HG02642 (cell line): ENCODE measurements at regions not wholly inside any gene's neighbourhood (a gene's known extent, or its start where the extent isn't known, plus 50 kb on each side); places are given as distances from the start of the nearest gene placed in this dataset.
"Not testable (repeated sequence)": the region's sequence is repeated elsewhere in the genome, so short reads cannot be mapped to it uniquely, and the experiment has no call there.

Source experiments
- ATAC-seq: cut with Tn5 transposase; IDR thresholded peaks from one replicate; pipeline ENCODE4 v1.9.1; 2021; ENCODE audit warnings: mild to moderate bottlenecking; ENCODE audit not compliant: unreplicated experiment, poor library complexity

- ATAC-seq = no peak
These were observed 650.0 kb upstream of the STXBP6 start for GRCh38 chr14:25699981-25700380.

GRCh38 chr14:25698111-25698510, 648.2 kb upstream of the STXBP6 start:
- ATAC-seq = no peak

- no peak for ATAC-seq
These were observed 646.2 kb upstream of the STXBP6 start for GRCh38 chr14:25696176-25696575.

GRCh38 chr14:25685004-25685403, 635.1 kb upstream of the STXBP6 start:
- ATAC-seq = no peak

GRCh38 chr14:25680934-25681333, 631.0 kb upstream of the STXBP6 start:
- no peak for ATAC-seq

GRCh38 chr14:25680511-25680910, 630.6 kb upstream of the STXBP6 start:
- ATAC-seq = not testable (repeated sequence)

- ATAC-seq = no peak
These were observed 627.2 kb upstream of the STXBP6 start for GRCh38 chr14:25677111-25677510.

- no peak for ATAC-seq
These were observed 617.4 kb upstream of the STXBP6 start for GRCh38 chr14:25667387-25667786.

- ATAC-seq = no peak
These were observed 616.9 kb upstream of the STXBP6 start for GRCh38 chr14:25666877-25667276.

- ATAC-seq = no peak
These were observed 609.0 kb upstream of the STXBP6 start for GRCh38 chr14:25658988-25659387.

GRCh38 chr14:25630447-25630846, 580.5 kb upstream of the STXBP6 start:
- ATAC-seq = no peak

- no peak for ATAC-seq
These were observed 579.0 kb upstream of the STXBP6 start for GRCh38 chr14:25628978-25629377.

- ATAC-seq = no peak
These were observed 578.4 kb upstream of the STXBP6 start for GRCh38 chr14:25628390-25628789.

GRCh38 chr14:25626986-25627385, 577.0 kb upstream of the STXBP6 start:
- no peak for ATAC-seq

- ATAC-seq = no peak
These were observed 572.8 kb upstream of the STXBP6 start for GRCh38 chr14:25622763-25623162.

GRCh38 chr14:25620515-25620914, 570.6 kb upstream of the STXBP6 start:
- ATAC-seq = no peak

GRCh38 chr14:25615174-25615573, 565.2 kb upstream of the STXBP6 start:
- ATAC-seq = no peak

GRCh38 chr14:25607192-25607591, 557.2 kb upstream of the STXBP6 start:
- ATAC-seq = no peak

GRCh38 chr14:25602106-25602505, 552.2 kb upstream of the STXBP6 start:
- no peak for ATAC-seq

GRCh38 chr14:25588751-25589150, 538.8 kb upstream of the STXBP6 start:
- ATAC-seq = no peak

GRCh38 chr14:25574628-25575325, 524.8 kb upstream of the STXBP6 start:
- ATAC-seq = no peak

- no peak for ATAC-seq
These were observed 520.5 kb upstream of the STXBP6 start for GRCh38 chr14:25570483-25570882.

- ATAC-seq = no peak
These were observed 507.5 kb upstream of the STXBP6 start for GRCh38 chr14:25557466-25557865.
